Neural crest cell (in vitro differentiated cells): ENCODE measurements at regions not wholly inside any gene's neighbourhood (a gene's known extent, or its start where the extent isn't known, plus 50 kb on each side); places are given as distances from the start of the nearest gene placed in this dataset.
A peak's percentile ranks its signal among the peaks of the same experiment; 100 is the strongest.

Source experiments
- DNase-seq: peaks from one replicate; pipeline ENCODE4 v3.0.0; 2021; ENCODE audit warnings: low read depth, mixed read lengths, low spot score
- H3K27ac Mint-ChIP-seq: one replicate; pipeline ENCODE4 v1.8.0; 2021; ENCODE audit warnings: mild to moderate bottlenecking, mixed read lengths; ENCODE audit not compliant: unreplicated experiment
- H3K27me3 Mint-ChIP-seq: 2 replicates; pipeline ENCODE4 v1.8.0; 2021; ENCODE audit warnings: low read depth, mild to moderate bottlenecking, mixed read lengths
- H3K36me3 Mint-ChIP-seq: 2 replicates; pipeline ENCODE4 v1.8.0; 2021; ENCODE audit warnings: low read depth, mild to moderate bottlenecking, mixed read lengths
- H3K4me1 Mint-ChIP-seq: 2 replicates; pipeline ENCODE4 v1.8.0; 2021; ENCODE audit warnings: mixed read lengths
- H3K4me3 Mint-ChIP-seq: one replicate; pipeline ENCODE4 v1.8.0; 2021; ENCODE audit warnings: mild to moderate bottlenecking, mixed read lengths
- H3K9me3 Mint-ChIP-seq: 2 replicates; pipeline ENCODE4 v1.8.0; 2021; ENCODE audit warnings: mixed read lengths
- TF ChIP-seq, protein P1 (sequence below): fragments of 200-600 bp; sonication (generic); conservative IDR thresholded peaks from 2 replicates; pipeline ENCODE4 v1.5.0; 2021; ENCODE audit warnings: antibody characterized with exemption, mild to moderate bottlenecking

- H3K27me3 Mint-ChIP-seq: no peaks in the 10 kb centered on the region
Measured at GRCh38 chr7:15780271-15780670, 93.8 kb upstream of the MEOX2 start.

GRCh38 chr7:15778191-15778590 lies 91.7 kb upstream of the MEOX2 start:
- DNase-seq: no peak
- Mint-ChIP-seq H3K27ac (no peak overlapping the region), H3K4me1 (peaks cover 18% of the 10 kb centered on the region), H3K36me3 (no peaks in the 10 kb centered on the region), H3K27me3 (no peaks in the 10 kb centered on the region), H3K9me3 (peaks cover 3% of the 10 kb centered on the region), H3K4me3 (no peak overlapping the region)
- TF ChIP-seq, protein P1, sequence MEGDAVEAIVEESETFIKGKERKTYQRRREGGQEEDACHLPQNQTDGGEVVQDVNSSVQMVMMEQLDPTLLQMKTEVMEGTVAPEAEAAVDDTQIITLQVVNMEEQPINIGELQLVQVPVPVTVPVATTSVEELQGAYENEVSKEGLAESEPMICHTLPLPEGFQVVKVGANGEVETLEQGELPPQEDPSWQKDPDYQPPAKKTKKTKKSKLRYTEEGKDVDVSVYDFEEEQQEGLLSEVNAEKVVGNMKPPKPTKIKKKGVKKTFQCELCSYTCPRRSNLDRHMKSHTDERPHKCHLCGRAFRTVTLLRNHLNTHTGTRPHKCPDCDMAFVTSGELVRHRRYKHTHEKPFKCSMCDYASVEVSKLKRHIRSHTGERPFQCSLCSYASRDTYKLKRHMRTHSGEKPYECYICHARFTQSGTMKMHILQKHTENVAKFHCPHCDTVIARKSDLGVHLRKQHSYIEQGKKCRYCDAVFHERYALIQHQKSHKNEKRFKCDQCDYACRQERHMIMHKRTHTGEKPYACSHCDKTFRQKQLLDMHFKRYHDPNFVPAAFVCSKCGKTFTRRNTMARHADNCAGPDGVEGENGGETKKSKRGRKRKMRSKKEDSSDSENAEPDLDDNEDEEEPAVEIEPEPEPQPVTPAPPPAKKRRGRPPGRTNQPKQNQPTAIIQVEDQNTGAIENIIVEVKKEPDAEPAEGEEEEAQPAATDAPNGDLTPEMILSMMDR: no peak

More at GRCh38 chr7:15780271-15780670, 93.8 kb upstream of the MEOX2 start:
- Mint-ChIP-seq H3K36me3 (no peaks in the 10 kb centered on the region), H3K4me1 (peaks cover 31% of the 10 kb centered on the region), H3K9me3 (no peaks in the 10 kb centered on the region), H3K4me3 (no peak overlapping the region), H3K27ac (no peak overlapping the region)
- no peak for DNase-seq
- TF ChIP-seq, protein P1: no peak

DNA sequence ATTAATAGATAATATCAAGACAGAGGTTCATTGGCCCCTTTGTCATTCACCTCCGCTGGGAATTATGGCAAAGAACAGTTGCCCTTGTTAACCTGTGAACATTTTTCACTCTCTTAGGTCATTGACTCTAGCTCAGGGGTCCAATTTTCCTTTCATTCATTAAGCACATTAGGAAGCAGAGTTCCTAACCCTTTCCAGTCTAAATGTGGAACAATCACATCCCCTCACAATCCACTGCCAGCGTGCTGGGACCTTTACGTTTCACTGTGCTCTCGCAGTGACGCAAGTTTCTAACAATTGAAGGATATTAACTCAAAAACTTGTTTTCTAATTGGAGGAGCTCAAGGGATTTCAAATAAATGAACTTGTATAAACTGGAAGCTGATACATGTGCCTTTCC lies 79.3 kb upstream of the MEOX2 start:
- H3K9me3 Mint-ChIP-seq: peaks cover 10% of the 10 kb centered on the region
- no peak for DNase-seq
- peak overlapping the region; percentile 15 for H3K4me3 Mint-ChIP-seq

DNA sequence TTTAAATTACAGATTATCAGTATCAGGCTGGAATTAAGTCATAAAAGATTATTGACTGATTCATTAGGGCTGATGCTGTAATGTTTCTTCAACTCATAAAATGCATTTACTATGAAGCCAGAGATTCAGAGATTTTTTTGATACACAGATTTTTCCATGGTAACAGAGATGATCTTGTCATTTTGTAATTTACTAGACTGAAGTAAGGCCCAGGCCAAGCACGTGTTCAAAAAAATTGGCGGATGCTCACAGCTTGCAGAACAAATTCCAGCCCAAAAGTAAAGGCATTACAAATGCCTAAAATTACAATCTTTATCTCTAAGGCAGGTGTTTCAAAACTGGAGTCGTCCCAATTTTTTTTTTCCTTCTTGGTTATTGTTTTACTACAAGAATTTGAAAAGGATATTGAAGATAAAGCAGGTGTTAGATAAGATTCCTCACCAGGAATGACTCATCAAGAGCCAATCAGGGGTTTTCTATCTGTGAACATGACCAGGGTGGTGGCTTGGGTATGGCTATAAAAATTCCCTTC lies 78.4 kb upstream of the MEOX2 start:
- Mint-ChIP-seq H3K27ac (no peak overlapping the region), H3K9me3 (peaks cover 6% of the 10 kb centered on the region), H3K4me1 (peaks cover 30% of the 10 kb centered on the region), H3K27me3 (no peaks in the 10 kb centered on the region), H3K36me3 (no peaks in the 10 kb centered on the region), H3K4me3 (no peak overlapping the region)
- DNase-seq: no peak
- TF ChIP-seq, protein P1: no peak

More for the DNA sequence above, 79.3 kb upstream of the MEOX2 start:
- TF ChIP-seq, protein P1: no peak
- peaks cover 30% of the 10 kb centered on the region for H3K4me1 Mint-ChIP-seq
- peak overlapping the region; percentile 75 for H3K27ac Mint-ChIP-seq
- H3K36me3 Mint-ChIP-seq: peaks cover 3% of the 10 kb centered on the region
- no peaks in the 10 kb centered on the region for H3K27me3 Mint-ChIP-seq

- Mint-ChIP-seq H3K27ac (no peak overlapping the region), H3K4me1 (peaks cover 27% of the 10 kb centered on the region), H3K36me3 (no peaks in the 10 kb centered on the region), H3K9me3 (peaks cover 6% of the 10 kb centered on the region), H3K4me3 (no peak overlapping the region), H3K27me3 (no peaks in the 10 kb centered on the region)
- TF ChIP-seq, protein P1: no peak
- no peak for DNase-seq
Measured at GRCh38 chr7:15764010-15764409, 77.5 kb upstream of the MEOX2 start.
